COLO829 (cell line): ENCODE measurements at regions not wholly inside any gene's neighbourhood (a gene's known extent, or its start where the extent isn't known, plus 50 kb on each side); places are given as distances from the start of the nearest gene placed in this dataset.

Source experiments
- DNase-seq: peaks from one replicate; pipeline ENCODE4 v3.0.0; 2012; ENCODE audit warnings: low spot score

DNA sequence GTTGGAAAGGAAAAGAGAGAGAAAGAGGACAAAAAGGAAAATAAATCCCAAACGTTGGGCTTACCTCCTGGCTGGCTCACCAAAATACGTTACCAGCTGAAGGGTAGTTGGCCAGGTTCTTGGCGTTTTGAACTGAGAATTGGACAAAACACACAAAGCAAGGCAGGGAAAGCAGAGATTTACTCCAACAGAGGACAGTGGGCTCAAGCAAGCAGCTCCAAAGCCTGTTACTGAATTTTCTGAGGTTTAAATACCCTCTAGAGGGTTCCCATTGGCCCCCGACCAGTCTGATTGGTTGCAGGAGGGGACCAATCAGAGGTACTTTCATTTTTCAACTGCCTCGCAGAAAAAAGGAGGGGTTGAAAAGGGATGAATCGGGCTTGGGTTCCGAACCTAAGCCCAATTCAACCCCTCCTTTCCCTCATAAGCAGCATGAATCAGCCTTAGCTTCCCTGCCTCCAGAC, 55.6 kb upstream of the ALOX12 start:
- DNase-seq = peak; percentile 29

DNA sequence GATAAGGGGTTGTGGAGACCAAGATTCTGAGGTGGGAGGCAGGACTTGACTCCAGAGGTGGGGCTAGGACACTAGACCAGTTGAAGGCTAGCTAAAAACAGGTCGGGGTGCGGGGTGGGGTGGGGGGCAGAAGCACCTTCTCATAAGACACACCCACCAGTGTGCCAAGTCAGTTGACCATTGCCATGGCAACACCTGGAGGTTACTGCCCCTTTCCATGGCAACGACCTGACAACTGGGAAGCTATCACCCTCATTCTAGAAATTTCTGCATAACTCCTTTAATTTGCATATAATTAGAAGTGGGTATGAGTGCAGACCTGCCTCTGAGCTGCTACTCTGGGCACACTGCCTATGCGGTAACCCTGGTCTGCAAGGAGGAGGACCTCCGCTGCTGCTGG, 53.9 kb upstream of the ALOX12 start:
- no peak for DNase-seq

DNA sequence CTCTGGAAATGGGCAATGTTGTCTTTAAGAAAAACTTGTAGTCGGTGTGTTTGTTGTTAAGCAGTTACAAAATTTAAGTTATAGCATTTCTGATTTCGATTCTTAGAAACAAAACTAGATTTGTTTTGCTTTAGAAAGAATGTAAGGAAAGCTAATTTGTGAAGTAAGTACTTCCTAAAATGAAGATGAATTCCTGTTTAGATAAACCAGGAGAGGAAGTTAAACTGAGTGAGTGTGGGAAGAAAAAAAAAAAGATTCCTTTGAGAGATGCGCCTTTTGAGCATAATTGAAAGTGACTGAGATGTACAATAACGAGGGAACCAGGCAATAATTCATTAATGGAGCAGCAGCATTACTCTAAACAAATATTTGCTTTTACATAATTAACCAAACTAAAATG, 52.4 kb upstream of the ALOX12 start:
- DNase-seq = no peak
